Activated T-cell treated with anti-CD3 and anti-CD28 coated beads, Interleukin-2, amount 50 U/mL, for 48 hours (primary cell): ENCODE measurements at regions not wholly inside any gene's neighbourhood (a gene's known extent, or its start where the extent isn't known, plus 50 kb on each side); places are given as distances from the start of the nearest gene placed in this dataset.

ENCODE experiments used
- DNase-seq, 2 experiments: peaks; one replicate each; pipeline ENCODE4 v3.0.0-alpha.2; 2020

DNA sequence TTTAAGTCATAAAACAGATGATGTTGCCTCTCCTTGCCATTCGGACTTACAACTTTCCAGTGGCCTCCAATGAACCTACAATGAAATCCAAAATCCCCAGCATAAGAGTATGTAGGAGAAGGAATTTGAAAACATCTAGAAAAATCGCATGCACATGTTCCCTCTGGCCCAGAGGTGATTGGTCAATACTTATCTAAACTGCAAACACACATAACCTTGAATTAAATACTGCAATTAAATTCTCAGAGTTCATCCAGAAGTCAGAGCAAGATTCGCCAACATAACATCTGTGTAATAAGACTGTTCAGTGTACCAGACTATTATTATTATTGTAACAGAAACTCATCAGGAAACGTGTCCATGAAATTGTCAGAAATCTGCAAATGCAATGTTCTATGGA lies 82.2 kb upstream of the USP29 start:
- no peak for DNase-seq

DNA sequence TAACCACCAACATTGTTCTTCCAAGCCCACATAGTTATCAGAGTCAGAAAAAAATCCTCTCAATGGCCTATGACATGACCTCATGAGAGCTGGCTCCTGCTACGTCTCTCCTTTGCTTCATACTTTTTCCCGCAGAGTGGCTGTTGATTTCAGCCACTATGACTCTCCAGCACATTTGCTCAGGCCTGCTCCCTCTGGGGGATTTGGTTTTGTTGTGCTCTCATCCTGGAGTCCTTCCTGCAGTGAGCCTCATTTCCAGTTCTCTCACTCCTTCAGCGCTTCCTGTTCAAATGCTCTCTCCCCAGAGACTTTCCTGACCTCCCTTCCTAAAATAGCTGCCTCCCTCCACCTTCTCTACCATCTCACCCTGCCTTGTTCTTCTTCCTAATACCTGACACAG lies 72.0 kb upstream of the USP29 start:
- no peak for DNase-seq

DNA sequence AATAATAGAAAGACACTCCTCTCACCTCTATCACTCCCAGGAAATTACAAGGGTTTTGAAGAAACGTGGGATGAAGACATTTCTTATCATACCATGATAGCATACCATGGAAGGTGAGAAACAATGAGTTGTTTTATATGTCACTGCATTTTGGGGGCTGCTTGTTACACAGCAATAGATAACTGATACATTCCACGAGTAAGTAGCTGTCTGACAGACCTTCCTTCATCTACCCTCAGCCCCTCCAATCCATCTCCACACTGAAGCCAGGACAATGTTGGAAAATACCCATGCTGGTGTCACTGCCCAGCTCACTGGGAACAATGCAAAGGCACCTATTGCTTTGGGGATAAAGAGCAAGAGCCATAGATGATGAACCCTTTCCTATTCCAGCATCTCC lies 68.9 kb upstream of the USP29 start:
- no peak for DNase-seq

DNA sequence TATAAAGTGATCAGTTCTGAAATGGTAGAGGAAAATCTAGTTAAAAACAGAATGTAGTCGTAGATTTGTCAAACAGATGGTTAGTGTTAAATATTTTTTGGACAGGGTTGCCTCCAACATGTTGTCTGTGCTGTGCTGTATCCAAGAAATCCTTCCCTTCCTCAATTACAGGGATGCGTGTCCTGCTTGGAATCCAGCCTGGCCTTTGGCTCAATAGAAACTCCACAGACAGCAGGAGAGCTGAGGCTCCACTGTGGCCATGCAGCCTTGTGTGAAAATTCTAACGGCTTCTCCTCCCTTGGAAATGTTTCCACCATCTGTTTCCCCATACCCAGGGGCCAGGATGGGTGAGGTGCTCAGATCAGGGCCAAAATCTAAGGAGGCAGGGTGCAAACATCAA lies 67.7 kb upstream of the USP29 start:
- DNase-seq: no peak

DNA sequence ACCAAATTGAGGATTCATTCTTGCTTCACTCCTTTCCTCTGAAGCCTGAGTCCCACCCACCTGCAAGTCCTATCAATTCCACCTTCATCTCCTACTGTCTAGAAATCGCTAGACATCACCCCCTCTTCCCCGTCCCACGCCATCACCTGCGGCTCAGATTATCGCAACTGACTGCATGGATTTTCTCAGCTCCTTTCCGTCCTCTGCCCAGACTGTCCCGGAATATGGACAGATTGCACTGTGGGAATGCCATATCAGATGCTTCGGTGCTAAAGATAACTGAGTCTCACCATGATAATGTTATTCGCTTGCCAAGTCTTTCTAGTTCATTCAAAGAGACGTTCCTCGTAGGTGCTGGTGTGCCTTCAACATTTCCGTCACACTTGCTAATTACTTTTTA lies 66.4 kb upstream of the USP29 start:
- no peak for DNase-seq

DNA sequence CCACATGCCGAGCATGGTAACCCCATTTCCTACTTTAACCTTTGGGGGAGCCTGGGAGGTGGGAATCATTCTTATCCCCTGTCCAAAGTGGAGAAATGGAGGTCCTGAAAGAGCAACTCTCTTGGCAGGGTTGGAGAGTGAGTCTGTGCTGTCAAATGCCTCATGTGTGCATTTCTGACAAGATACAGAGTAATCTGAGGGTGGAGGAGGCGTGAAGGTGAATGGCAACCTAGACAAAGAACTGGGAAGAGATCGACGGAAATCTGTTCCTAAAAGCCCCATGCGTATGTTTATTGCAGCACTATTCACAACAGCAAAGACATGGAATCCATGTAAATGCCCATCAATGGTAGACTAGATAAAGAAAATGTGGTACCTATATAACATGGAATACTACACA lies 63.8 kb upstream of the USP29 start:
- DNase-seq: no peak

DNA sequence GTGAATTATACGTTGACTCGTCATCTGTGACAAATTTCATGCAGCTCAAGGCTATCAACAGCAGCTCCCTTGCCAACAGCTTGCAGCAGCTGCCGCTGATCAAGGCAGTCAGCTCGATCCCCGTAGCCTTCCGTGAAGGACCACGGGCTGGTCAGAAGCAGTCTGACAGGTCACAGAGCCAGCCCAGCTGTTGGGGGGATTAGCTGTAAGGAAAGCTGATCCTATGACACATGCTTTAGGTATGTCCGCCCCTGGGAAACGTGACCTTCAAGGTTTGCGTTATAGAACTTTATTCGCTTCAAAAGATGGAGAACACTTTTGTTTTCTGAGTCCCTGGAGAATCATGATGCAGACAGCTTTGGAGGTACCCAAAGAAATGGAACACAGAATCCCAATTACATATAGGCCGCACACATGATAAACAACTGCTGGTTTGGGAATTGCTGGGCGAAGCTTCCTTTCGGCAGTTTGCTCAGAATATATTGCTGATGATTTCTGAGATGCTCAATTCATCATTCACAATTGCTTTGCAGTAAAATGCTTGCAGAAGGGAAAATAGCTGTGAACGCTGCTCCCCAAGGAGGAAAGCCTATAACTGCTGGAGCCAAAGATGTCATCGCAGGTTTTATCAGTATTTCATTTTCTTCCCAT lies 62.6 kb upstream of the USP29 start:
- no peak for DNase-seq

DNA sequence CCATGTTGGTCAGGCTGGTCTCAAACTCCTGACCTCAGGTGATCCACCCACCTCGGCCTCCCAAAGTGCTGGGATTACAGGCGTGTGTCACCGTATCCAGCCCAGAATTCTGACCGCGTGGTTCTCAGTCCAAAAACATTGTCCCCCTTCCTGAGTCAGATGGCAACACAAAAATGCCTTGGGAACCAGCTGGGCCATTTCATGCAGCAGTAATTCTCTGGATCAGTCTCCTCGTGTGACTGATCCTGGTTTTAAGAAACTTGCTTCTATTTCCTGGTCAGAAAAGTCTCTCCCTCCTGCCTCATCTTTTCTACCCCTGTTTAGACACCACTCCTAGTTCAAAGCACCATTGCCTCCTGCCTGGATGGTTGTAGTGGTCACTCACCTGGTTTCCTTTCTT lies 60.9 kb upstream of the USP29 start:
- no peak for DNase-seq

DNA sequence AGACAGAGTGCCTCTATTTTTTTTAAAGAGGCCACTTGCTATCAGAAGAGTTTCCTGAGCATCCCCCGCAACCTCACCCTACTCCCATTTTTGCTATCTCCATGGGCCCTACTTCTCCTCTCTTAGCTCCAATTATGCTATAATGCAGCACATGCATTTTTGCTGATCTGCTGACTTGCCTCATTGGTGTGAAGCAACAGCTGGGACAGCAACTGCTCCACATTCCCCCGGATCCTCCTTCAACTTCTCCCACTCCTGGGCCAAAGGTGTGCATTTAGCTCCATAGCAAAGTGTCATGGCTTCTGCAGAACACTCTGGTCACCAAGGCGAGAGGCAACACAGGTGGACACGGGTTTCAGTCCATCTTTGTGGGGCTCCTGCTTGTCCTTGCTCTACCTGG lies 56.7 kb upstream of the USP29 start:
- DNase-seq: no peak

DNA sequence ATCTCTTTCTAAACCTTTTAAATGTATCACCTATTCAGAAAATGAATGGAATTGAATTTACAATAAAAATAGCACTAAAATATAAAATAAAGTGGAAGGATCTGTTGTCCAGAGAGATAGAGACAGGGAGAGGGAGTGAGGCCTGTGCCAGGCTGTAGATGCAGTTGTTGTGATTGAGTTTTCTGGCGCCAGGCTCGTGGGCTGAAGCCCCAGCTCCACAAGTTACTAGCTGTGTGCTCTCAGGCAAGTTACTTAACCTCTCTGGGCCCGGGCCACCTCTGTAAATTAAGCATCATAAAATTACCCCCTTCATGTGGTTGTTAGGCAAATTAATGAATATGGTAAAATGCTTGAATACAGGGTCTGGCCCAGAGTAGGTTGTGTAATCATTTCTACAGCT lies 52.3 kb upstream of the USP29 start:
- no peak for DNase-seq

DNA sequence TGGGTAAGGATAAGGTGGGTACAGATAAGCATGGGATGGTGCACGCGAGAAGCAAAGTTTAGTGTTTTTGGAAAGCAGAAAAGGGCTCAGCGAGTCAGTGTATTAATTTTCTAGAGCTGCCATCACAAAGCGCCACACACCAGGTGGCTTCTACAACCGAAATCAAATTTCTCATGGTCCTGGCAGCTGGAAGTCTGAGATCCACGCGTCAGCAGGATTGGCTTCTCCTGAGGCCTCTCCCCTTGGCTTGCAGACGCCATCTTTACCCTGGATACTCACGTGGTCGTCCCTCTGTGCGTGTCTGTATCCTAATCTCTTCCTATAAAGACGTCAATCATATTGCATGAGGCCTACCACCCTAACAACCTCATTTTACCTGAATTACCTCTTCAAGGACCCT lies 51.5 kb upstream of the USP29 start:
- no peak for DNase-seq

DNA sequence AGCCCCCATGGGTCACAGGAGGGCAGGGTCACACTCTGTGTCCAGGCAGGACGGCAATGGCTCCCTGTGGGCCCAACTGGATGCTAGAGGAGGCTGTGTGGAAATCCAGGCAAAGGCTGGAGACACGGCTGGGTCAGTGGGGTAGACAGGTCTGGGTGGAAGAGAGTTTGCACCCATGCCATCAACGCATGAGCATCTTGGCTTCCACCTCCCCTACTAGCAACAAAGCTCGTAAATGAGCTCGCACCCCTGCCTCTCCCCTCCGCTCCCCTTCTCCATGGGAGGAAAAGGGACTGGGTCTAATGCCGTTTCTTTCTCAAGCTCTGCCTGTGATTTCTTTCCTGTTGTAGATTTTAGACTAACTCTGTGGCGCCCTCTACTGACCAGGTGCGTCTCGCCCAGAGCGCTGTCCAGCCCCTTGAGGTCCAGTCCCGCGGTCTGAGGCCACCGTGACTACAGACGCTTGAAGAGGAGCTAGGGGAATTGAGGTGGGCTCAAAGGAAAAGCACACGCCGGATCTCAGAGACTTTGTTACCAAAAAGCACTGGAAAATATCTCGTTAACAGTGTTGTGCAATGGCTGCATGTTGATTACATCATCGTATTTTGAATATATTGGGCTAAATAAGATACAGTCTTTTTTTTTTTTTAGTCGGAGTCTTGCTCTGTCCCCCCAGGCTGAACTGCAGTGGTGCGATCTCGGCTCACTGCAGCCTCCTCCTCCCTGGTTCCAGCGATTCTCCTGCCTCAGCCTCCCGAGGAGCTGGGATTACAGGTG lies 50.7 kb upstream of the USP29 start:
- peak in 1 of 2 experiments; percentile 16 for DNase-seq
